GM23338 (cell line): ENCODE measurements at regions not wholly inside any gene's neighbourhood (a gene's known extent, or its start where the extent isn't known, plus 50 kb on each side); places are given as distances from the start of the nearest gene placed in this dataset.

Experiments used
- ATAC-seq: fragments of 200-7000 bp; cut with Tn5 transposase; 3 replicates; pipeline ENCODE4 v1.9.1; 2020
- DNase-seq: peaks from one replicate; pipeline ENCODE4 v3.0.0-alpha.2; 2015; ENCODE audit warnings: low spot score
- H2AFZ ChIP-seq: fragments of 200-600 bp; sonication (generic); 2 replicates; pipeline ENCODE4 v1.8.0; 2016; ENCODE audit warnings: antibody characterized with exemption, mild to moderate bottlenecking, moderate library complexity
- H3F3A ChIP-seq: fragments of 200-600 bp; sonication (generic); replicated peaks from 2 replicates; pipeline ENCODE4 v1.8.0; 2017; ENCODE audit warnings: antibody characterized with exemption, mixed run types, low read depth
- H3K27ac ChIP-seq: fragments of 200-600 bp; sonication (generic); 2 replicates; pipeline ENCODE4 v1.6.1; 2016; ENCODE audit warnings: low read depth
- H3K27me3 ChIP-seq: fragments of 200-600 bp; sonication (generic); 2 replicates; pipeline ENCODE4 v1.8.0; 2016; ENCODE audit warnings: mild to moderate bottlenecking, mixed run types, moderate library complexity; ENCODE audit not compliant: insufficient read depth
- H3K36me3 ChIP-seq: fragments of 200-600 bp; sonication (generic); 2 replicates; pipeline ENCODE4 v1.8.0; 2016; ENCODE audit warnings: mild to moderate bottlenecking; ENCODE audit not compliant: insufficient read depth
- H3K4me1 ChIP-seq: fragments of 200-600 bp; sonication (generic); 2 replicates; pipeline ENCODE4 v1.8.0; 2016; ENCODE audit warnings: mild to moderate bottlenecking, moderate library complexity; ENCODE audit not compliant: insufficient read depth
- H3K4me2 ChIP-seq: fragments of 200-600 bp; sonication (generic); 2 replicates; pipeline ENCODE4 v1.7.1; 2017; ENCODE audit warnings: mixed run types
- H3K4me3 ChIP-seq: fragments of 200-600 bp; sonication (generic); 2 replicates; pipeline ENCODE4 v1.6.1; 2016; ENCODE audit warnings: mixed run types
- H3K79me2 ChIP-seq: fragments of 200-600 bp; sonication (generic); replicated peaks from 2 replicates; pipeline ENCODE4 v1.8.0; 2017; ENCODE audit warnings: mild to moderate bottlenecking; ENCODE audit not compliant: insufficient read depth
- H3K9me2 ChIP-seq: fragments of 200-600 bp; sonication (generic); 2 replicates; pipeline ENCODE4 v1.8.0; 2017; ENCODE audit not compliant: insufficient read depth
- H4K20me1 ChIP-seq: fragments of 200-600 bp; sonication (generic); replicated peaks from 2 replicates; pipeline ENCODE4 v1.8.0; 2017; ENCODE audit warnings: mild to moderate bottlenecking; ENCODE audit not compliant: insufficient read depth
- H3K27ac Mint-ChIP-seq: 2 replicates; pipeline ENCODE4 v1.8.0; 2020; ENCODE audit warnings: inconsistent platforms, mild to moderate bottlenecking, moderate library complexity, mixed read lengths
- H3K27me3 Mint-ChIP-seq: 3 replicates; pipeline ENCODE4 v1.8.0; 2022; ENCODE audit warnings: low read depth, mild to moderate bottlenecking, moderate library complexity, mixed read lengths, inconsistent platforms; ENCODE audit not compliant: insufficient read depth, poor library complexity
- H3K36me3 Mint-ChIP-seq: 3 replicates; pipeline ENCODE4 v1.8.0; 2021; ENCODE audit warnings: low read depth, mild to moderate bottlenecking, inconsistent platforms, moderate library complexity, mixed read lengths
- H3K4me1 Mint-ChIP-seq: 3 replicates; pipeline ENCODE4 v1.8.0; 2020; ENCODE audit warnings: mild to moderate bottlenecking, inconsistent platforms, mixed read lengths
- H3K4me3 Mint-ChIP-seq: 3 replicates; pipeline ENCODE4 v1.8.0; 2021; ENCODE audit warnings: moderate library complexity, mild to moderate bottlenecking, inconsistent platforms, mixed read lengths
- H3K9me3 Mint-ChIP-seq: 3 replicates; pipeline ENCODE4 v1.8.0; 2020; ENCODE audit warnings: moderate library complexity, mild to moderate bottlenecking, inconsistent platforms, mixed read lengths
- CREB1 ChIP-seq: fragments of 250-450 bp; sonication (Bioruptor Pico); IDR thresholded peaks from 2 replicates; pipeline ENCODE4 v1.5.0; 2020; ENCODE audit warnings: low read depth, mild to moderate bottlenecking, moderate library complexity
- CTCF ChIP-seq, 2 experiments: fragments of 200-600 bp in 1 of 2; sonication (generic) in 1 of 2; conservative IDR thresholded peaks; 2 replicates each; pipeline versions ENCODE4 v1.5.1 to v1.6.1; 2016 to 2017; ENCODE audit warnings: antibody characterized with exemption in 2 of 2, low read depth in 2 of 2, mild to moderate bottlenecking in 2 of 2, moderate library complexity in 1 of 2
- ETS1 ChIP-seq: IDR thresholded peaks from 2 replicates; pipeline ENCODE4 v1.6.1; 2016; ENCODE audit warnings: antibody characterized with exemption
- EZH2 ChIP-seq: fragments of 200-600 bp; sonication (generic); IDR thresholded peaks from one replicate; pipeline ENCODE4 v1.8.0; 2017; ENCODE audit warnings: antibody characterized with exemption, mild to moderate bottlenecking, low read depth; ENCODE audit not compliant: unreplicated experiment
- EZH2phosphoT487 ChIP-seq: fragments of 200-600 bp; sonication (generic); IDR thresholded peaks from one replicate; pipeline ENCODE4 v1.8.1; 2018; ENCODE audit warnings: antibody characterized with exemption; ENCODE audit not compliant: unreplicated experiment
- JUNB ChIP-seq: IDR thresholded peaks from one replicate; pipeline ENCODE4 v1.6.1; 2016; ENCODE audit warnings: antibody characterized with exemption; ENCODE audit not compliant: unreplicated experiment
- NANOG ChIP-seq: IDR thresholded peaks from 2 replicates; pipeline ENCODE4 v1.6.1; 2016; ENCODE audit warnings: antibody characterized with exemption, borderline replicate concordance
- POLR2AphosphoS5 ChIP-seq: IDR thresholded peaks from 2 replicates; pipeline ENCODE4 v1.6.1; 2016; ENCODE audit warnings: antibody characterized with exemption, low read depth
- REST ChIP-seq: IDR thresholded peaks from one replicate; pipeline ENCODE4 v1.6.1; 2018; ENCODE audit warnings: antibody characterized with exemption; ENCODE audit not compliant: unreplicated experiment
- STAT1 ChIP-seq: IDR thresholded peaks from one replicate; pipeline ENCODE4 v1.6.1; 2016; ENCODE audit warnings: antibody characterized with exemption; ENCODE audit not compliant: unreplicated experiment
- ZNF114 ChIP-seq: fragments of 250-450 bp; sonication (Bioruptor Pico); IDR thresholded peaks from 2 replicates; pipeline ENCODE4 v1.5.0; 2020; ENCODE audit warnings: mild to moderate bottlenecking, moderate library complexity
- ZNF331 ChIP-seq: fragments of 250-450 bp; sonication (Bioruptor Pico); IDR thresholded peaks from 2 replicates; pipeline ENCODE4 v1.5.0; 2020; ENCODE audit warnings: low read depth, mild to moderate bottlenecking, moderate library complexity
- ZNF462 ChIP-seq: fragments of 250-450 bp; sonication (Bioruptor Pico); IDR thresholded peaks from 2 replicates; pipeline ENCODE4 v1.5.0; 2020; ENCODE audit warnings: mild to moderate bottlenecking, moderate library complexity

GRCh38 chr12:85422762-85423161, 142.7 kb downstream of the ALX1 start:
- Histone ChIP-seq H3F3A (no peaks in the 10 kb centered on the region), H4K20me1 (no peaks in the 10 kb centered on the region), H3K27ac (no peak overlapping the region), H3K79me2 (no peaks in the 10 kb centered on the region), H3K36me3 (no peaks in the 10 kb centered on the region), H3K4me3 (no peak overlapping the region), H2AFZ (no peak overlapping the region), H3K4me2 (no peak overlapping the region), H3K9me2 (no peaks in the 10 kb centered on the region), H3K27me3 (no peaks in the 10 kb centered on the region), H3K4me1 (no peaks in the 10 kb centered on the region)
- no peaks in the 10 kb centered on the region; the same call in 2 of the 3 replicates for H3K4me1 Mint-ChIP-seq
- no peak for ATAC-seq
- no peaks in the 10 kb centered on the region for H3K9me3 Mint-ChIP-seq
- no peak for TF ChIP-seq POLR2AphosphoS5
- TF ChIP-seq CTCF (conservative IDR thresholded peaks at IDR 0.05; ENCODE audit: low read depth in 2 of 2) = no peak
- TF ChIP-seq ZNF114 (CRISPR knock-in tag) = no peak
- no peak for TF ChIP-seq STAT1
- no peak for TF ChIP-seq CREB1 (CRISPR knock-in tag)
- no peak for TF ChIP-seq EZH2phosphoT487
- TF ChIP-seq ZNF462 (CRISPR knock-in tag) = no peak
- no peak for TF ChIP-seq ETS1
- TF ChIP-seq JUNB = no peak
- no peak for TF ChIP-seq ZNF331
- TF ChIP-seq EZH2 = no peak
- no peak for TF ChIP-seq NANOG
- TF ChIP-seq REST = no peak
- H3K27ac Mint-ChIP-seq = 0 out of 2 replicates have a peak overlapping the region, but pooled peaks have one; percentile 30
- no peak for DNase-seq
- H3K4me3 Mint-ChIP-seq = no peak overlapping the region
- no peaks in the 10 kb centered on the region for H3K36me3 Mint-ChIP-seq
- H3K27me3 Mint-ChIP-seq = no peaks in the 10 kb centered on the region
